HCT116 (cell line): ENCODE measurements at regions not wholly inside any gene's neighbourhood (a gene's known extent, or its start where the extent isn't known, plus 50 kb on each side); places are given as distances from the start of the nearest gene placed in this dataset.

Experiments
- ATAC-seq: fragments of 200-7000 bp; cut with Tn5 transposase; 2 replicates; pipeline ENCODE4 v1.9.1; 2020; ENCODE audit warnings: mild to moderate bottlenecking, moderate library complexity
- BruUV-seq: library from RNA; stranded (reverse); fragments of 400-500 nt; replicated peaks from 2 replicates; lab custom pipeline; 2021; lab: Mats Ljungman, UMichigan
- CTCF ChIA-PET: fragments of 300-600 bp; sonication (Branson Sonifier 250); formaldehyde crosslinking; loops from one replicate; lab custom pipeline; 2021; ENCODE audit warnings: antibody characterized with exemption; lab: Charles Lee
- POLR2A ChIA-PET: fragments of 300-600, 350-600 bp; sonication (Branson Sonifier 250); formaldehyde crosslinking; loops from one replicate; lab custom pipeline; 2021; ENCODE audit warnings: antibody characterized with exemption; lab: Charles Lee
- RAD21 ChIA-PET, 2 experiments: fragments of 300-600 bp; sonication (Branson Sonifier 250); formaldehyde crosslinking; loops; one replicate each; lab custom pipeline; 2023; ENCODE audit warnings: low total read pairs in 2 of 2; ENCODE audit not compliant: uncharacterized antibody in 2 of 2, unreplicated experiment in 2 of 2, low non-redundant PET in 1 of 2; lab: Charles Lee
- DNase-seq: peaks from one replicate; pipeline ENCODE4 v3.0.0-alpha.2; 2010; ENCODE audit warnings: low read depth, low spot score
- H2AFZ ChIP-seq: fragments of 200-600 bp; shearing (Covaris generic), sonication (generic); 2 replicates; pipeline ENCODE4 v1.6.1; 2017; ENCODE audit warnings: low read depth, mixed run types, mixed read lengths, antibody characterized with exemption, low read length; ENCODE audit not compliant: poor library complexity, severe bottlenecking
- H3K27ac ChIP-seq: 2 replicates; pipeline ENCODE4 v1.5.1; 2012; ENCODE audit warnings: low read depth, low read length
- H3K27me3 ChIP-seq: fragments of 200-600 bp; sonication (generic); 2 replicates; pipeline ENCODE4 v1.6.1; 2016; ENCODE audit warnings: mixed run types, low read length, mixed read lengths; ENCODE audit not compliant: insufficient read depth
- H3K36me3 ChIP-seq, 2 experiments: fragments of 200-500 bp in 1 of 2; fragments of 200-600 bp in 1 of 2; sonication (Bioruptor generic) in 1 of 2; sonication (generic) in 1 of 2; 2 replicates each; pipeline versions ENCODE4 v1.5.1 to v1.6.1; 2014 to 2016; ENCODE audit warnings: low read length in 2 of 2, inconsistent platforms in 1 of 2, mixed read lengths in 1 of 2, mixed run types in 1 of 2; ENCODE audit not compliant: insufficient read depth in 2 of 2, control insufficient read depth in 1 of 2
- H3K4me1 ChIP-seq, 2 experiments: fragments of 200-600 bp in 1 of 2; sonication (generic) in 1 of 2; 2 replicates each; pipeline versions ENCODE4 v1.5.1 to v1.6.1; 2012 to 2017; ENCODE audit warnings: low read length in 2 of 2, inconsistent platforms in 1 of 2, mild to moderate bottlenecking in 1 of 2, mixed read lengths in 1 of 2, mixed run types in 1 of 2, moderate library complexity in 1 of 2; ENCODE audit not compliant: insufficient read depth in 2 of 2, control insufficient read depth in 1 of 2
- H3K4me2 ChIP-seq: fragments of 200-600 bp; sonication (generic); 2 replicates; pipeline ENCODE4 v1.6.1; 2017; ENCODE audit warnings: mixed run types, low read length, mixed read lengths
- H3K4me3 ChIP-seq, 2 experiments: fragments of 200-600 bp in 1 of 2; sonication (generic) in 1 of 2; replicated peaks in 1 of 2; 2 replicates each; pipeline ENCODE4 v1.5.1; 2011 to 2016; ENCODE audit warnings: low read length in 2 of 2, control low read depth in 1 of 2, low read depth in 1 of 2, mild to moderate bottlenecking in 1 of 2, mixed read lengths in 1 of 2, mixed run types in 1 of 2
- H3K79me2 ChIP-seq: fragments of 200-600 bp; sonication (generic); 2 replicates; pipeline ENCODE4 v1.6.1; 2017; ENCODE audit warnings: mild to moderate bottlenecking, mixed run types, low read length, moderate library complexity, mixed read lengths; ENCODE audit not compliant: insufficient read depth
- H3K9ac ChIP-seq: fragments of 200-600 bp; sonication (generic); 2 replicates; pipeline ENCODE4 v1.6.1; 2016; ENCODE audit warnings: low read length, mixed read lengths
- H3K9me2 ChIP-seq: fragments of 200-600 bp; sonication (generic), shearing (Covaris generic); 2 replicates; pipeline ENCODE4 v1.6.1; 2017; ENCODE audit warnings: mixed run types, mild to moderate bottlenecking, moderate library complexity; ENCODE audit not compliant: insufficient read depth
- H3K9me3 ChIP-seq, 2 experiments: fragments of 200-500 bp in 1 of 2; fragments of 200-600 bp in 1 of 2; sonication (Bioruptor generic) in 1 of 2; sonication (generic) in 1 of 2; 2 replicates each; pipeline ENCODE4 v1.6.1; 2014 to 2017; ENCODE audit warnings: low read length in 2 of 2, mixed read lengths in 2 of 2, inconsistent platforms in 1 of 2, low read depth in 1 of 2, mild to moderate bottlenecking in 1 of 2, mixed run types in 1 of 2, moderate library complexity in 1 of 2; ENCODE audit not compliant: control insufficient read depth in 1 of 2, insufficient read depth in 1 of 2
- H4K20me1 ChIP-seq: fragments of 200-600 bp; sonication (generic), shearing (Covaris generic); 2 replicates; pipeline ENCODE4 v1.6.1; 2017; ENCODE audit warnings: mixed run types, mild to moderate bottlenecking, moderate library complexity; ENCODE audit not compliant: insufficient read depth
- CBX3 ChIP-seq: IDR thresholded peaks from 2 replicates; pipeline ENCODE4 v1.6.1; 2012; ENCODE audit warnings: low read depth
- CEBPB ChIP-seq: IDR thresholded peaks from 2 replicates; pipeline ENCODE4 v1.6.1; 2012; ENCODE audit warnings: low read depth
- CTCF ChIP-seq, 3 experiments: fragments of 200-600 bp in 1 of 3; sonication (generic) in 1 of 3; IDR thresholded peaks in 2 of 3; conservative IDR thresholded peaks in 1 of 3; 2 replicates each; pipeline ENCODE4 v1.5.1; 2012 to 2017; ENCODE audit warnings: low read depth in 2 of 3, low read length in 2 of 3, antibody characterized with exemption in 1 of 3, borderline replicate concordance in 1 of 3, control low read depth in 1 of 3, mild to moderate bottlenecking in 1 of 3, mixed read lengths in 1 of 3, mixed run types in 1 of 3, moderate library complexity in 1 of 3; ENCODE audit not compliant: insufficient read depth in 1 of 3
- EGR1 ChIP-seq: IDR thresholded peaks from 2 replicates; pipeline ENCODE4 v1.6.1; 2012; ENCODE audit warnings: low read depth
- JUND ChIP-seq: IDR thresholded peaks from 2 replicates; pipeline ENCODE4 v1.6.1; 2012
- POLR2A ChIP-seq: IDR thresholded peaks from 2 replicates; pipeline ENCODE4 v1.7.0; 2011; ENCODE audit warnings: borderline replicate concordance; ENCODE audit not compliant: insufficient read depth, insufficient read length; ENCODE audit errors: extremely low read depth
- RAD21 ChIP-seq: IDR thresholded peaks from 2 replicates; pipeline ENCODE4 v1.6.1; 2012; ENCODE audit warnings: low read depth, mild to moderate bottlenecking
- SIN3A ChIP-seq: IDR thresholded peaks from 2 replicates; pipeline ENCODE4 v1.6.1; 2012; ENCODE audit warnings: low read depth
- SP1 ChIP-seq: IDR thresholded peaks from 2 replicates; pipeline ENCODE4 v1.6.1; 2012; ENCODE audit warnings: low read depth
- YY1 ChIP-seq: IDR thresholded peaks from 2 replicates; pipeline ENCODE4 v1.6.1; 2011; ENCODE audit warnings: low read length, low read depth, moderate library complexity, mild to moderate bottlenecking; ENCODE audit not compliant: insufficient replicate concordance; ENCODE audit errors: extremely low read depth
- ZBTB33 ChIP-seq: IDR thresholded peaks from 2 replicates; pipeline ENCODE4 v1.6.1; 2011; ENCODE audit warnings: mild to moderate bottlenecking, low read length, moderate library complexity; ENCODE audit not compliant: insufficient replicate concordance; ENCODE audit errors: extremely low read depth
- ZFX ChIP-seq: fragments of 450-650 bp; IDR thresholded peaks from 2 replicates; pipeline ENCODE4 v1.6.1; 2017
- intact Hi-C: fragments of 100-400 bp; cut with micrococcal nuclease; formaldehyde crosslinking; loops from 2 replicates; pipeline ENCODE4 v1.10.0; 2022

GRCh38 chr17:63285551-63285950 is 160.6 kb downstream of the CYB561 start:
- ChIA-PET CTCF (no interaction called here), RAD21 (no interaction called here), POLR2A (no interaction called here)
- Histone ChIP-seq H3K4me1 (no peaks in the 10 kb centered on the region), H2AFZ (no peak overlapping the region), H3K4me2 (no peak overlapping the region), H4K20me1 (no peaks in the 10 kb centered on the region), H3K27me3 (no peaks in the 10 kb centered on the region), H3K4me3 (no peak overlapping the region), H3K27ac (no peak overlapping the region), H3K79me2 (no peaks in the 10 kb centered on the region), H3K36me3 (no peaks in the 10 kb centered on the region), H3K9me2 (no peaks in the 10 kb centered on the region), H3K9ac (no peak overlapping the region), H3K9me3 (peaks cover 14 to 18% of the 10 kb centered on the region in 2 experiments; a peak in 3 of 4 replicates)
- ATAC-seq (no peak), DNase-seq (no peak)
- intact Hi-C loops, result no loop called here
- TF ChIP-seq CBX3, result no peak
- no peak for TF ChIP-seq JUND
- no peak for TF ChIP-seq SIN3A
- TF ChIP-seq YY1, result no peak
- no peak for TF ChIP-seq SP1
- no peak for TF ChIP-seq CTCF (IDR thresholded peaks at IDR 0.05 in 2 of 3, conservative IDR thresholded peaks at IDR 0.05 in 1 of 3; ENCODE audit: borderline replicate concordance in 1 of 3, insufficient read depth in 1 of 3, low read depth in 2 of 3, low read length in 2 of 3)
- no TSS peak for BruUV-seq

GRCh38 chr17:63286254-63286653 is 159.9 kb downstream of the CYB561 start:
- ChIA-PET RAD21 (no interaction called here), POLR2A (no interaction called here), CTCF (no interaction called here)
- Histone ChIP-seq H2AFZ (no peak overlapping the region), H3K9ac (no peak overlapping the region), H3K79me2 (no peaks in the 10 kb centered on the region), H3K9me3 (peaks cover 14 to 18% of the 10 kb centered on the region in 2 experiments; a peak in 3 of 4 replicates), H3K4me3 (no peak overlapping the region), H3K27me3 (no peaks in the 10 kb centered on the region), H4K20me1 (no peaks in the 10 kb centered on the region), H3K36me3 (no peaks in the 10 kb centered on the region), H3K4me2 (no peak overlapping the region), H3K4me1 (no peaks in the 10 kb centered on the region), H3K9me2 (no peaks in the 10 kb centered on the region), H3K27ac (no peak overlapping the region)
- intact Hi-C loops, result no loop called here
- ATAC-seq (no peak), DNase-seq (peak; percentile 15)
- TF ChIP-seq CBX3, result peak; percentile 85; the same call in 1 of the 2 replicates
- no peak for TF ChIP-seq EGR1
- TF ChIP-seq RAD21, result no peak
- no peak for TF ChIP-seq ZBTB33
- no peak for TF ChIP-seq CEBPB
- TF ChIP-seq POLR2A, result no peak
- TF ChIP-seq ZFX, result no peak
- TF ChIP-seq YY1, result no peak
- no peak for TF ChIP-seq CTCF (IDR thresholded peaks at IDR 0.05 in 2 of 3, conservative IDR thresholded peaks at IDR 0.05 in 1 of 3; ENCODE audit: borderline replicate concordance in 1 of 3, insufficient read depth in 1 of 3, low read depth in 2 of 3, low read length in 2 of 3)
- BruUV-seq, result no TSS peak
